ENCODE measurements at regions not wholly inside any gene's neighbourhood (a gene's known extent, or its start where the extent isn't known, plus 50 kb on each side); places are given as distances from the start of the nearest gene placed in this dataset.
"Not testable (repeated sequence)": the region's sequence is repeated elsewhere in the genome, so short reads cannot be mapped to it uniquely, and the experiment has no call there.

- TF ChIP-seq CTCF (IDR thresholded peaks at IDR 0.05; ENCODE audit: insufficient read depth, low read length), result no peak
- no peak overlapping the region for H3K4me3 ChIP-seq (ENCODE audit: low read depth, low read length)
- DNase-seq (ENCODE audit: low read depth), result no peak
These were observed 305.0 kb downstream of the PTH2R start for GRCh38 chr2:208711598-208711997.

- H3K4me3 ChIP-seq (ENCODE audit: low read depth, low read length), result no peak overlapping the region
- no peak for DNase-seq (ENCODE audit: low read depth)
- no peak for TF ChIP-seq CTCF (IDR thresholded peaks at IDR 0.05; ENCODE audit: insufficient read depth, low read length)
These were observed 306.6 kb downstream of the PTH2R start for GRCh38 chr2:208713066-208713745.

- TF ChIP-seq CTCF (IDR thresholded peaks at IDR 0.05; ENCODE audit: insufficient read depth, low read length), result no peak
- H3K4me3 ChIP-seq (ENCODE audit: low read depth, low read length), result no peak overlapping the region
- DNase-seq (ENCODE audit: low read depth), result no peak
These were observed 312.2 kb downstream of the PTH2R start for GRCh38 chr2:208718828-208719227.

GRCh38 chr2:208722731-208723130 is 316.1 kb downstream of the PTH2R start:
- H3K4me3 ChIP-seq (ENCODE audit: low read depth, low read length), result no peak overlapping the region
- TF ChIP-seq CTCF (IDR thresholded peaks at IDR 0.05; ENCODE audit: insufficient read depth, low read length), result no peak
- DNase-seq (ENCODE audit: low read depth), result no peak

- TF ChIP-seq CTCF (IDR thresholded peaks at IDR 0.05; ENCODE audit: insufficient read depth, low read length), result no peak
- DNase-seq (ENCODE audit: low read depth), result no peak
- no peak overlapping the region for H3K4me3 ChIP-seq (ENCODE audit: low read depth, low read length)
These were observed 318.7 kb downstream of the PTH2R start for GRCh38 chr2:208725280-208725679.

GRCh38 chr2:208726242-208726641 is 319.6 kb downstream of the PTH2R start:
- no peak for DNase-seq (ENCODE audit: low read depth)
- TF ChIP-seq CTCF (IDR thresholded peaks at IDR 0.05; ENCODE audit: insufficient read depth, low read length), result no peak
- no peak overlapping the region for H3K4me3 ChIP-seq (ENCODE audit: low read depth, low read length)

GRCh38 chr2:208751663-208752415 is 345.2 kb downstream of the PTH2R start:
- not testable (repeated sequence) for H3K4me3 ChIP-seq (ENCODE audit: low read depth, low read length); DNase-seq (ENCODE audit: low read depth)

Data from fibroblast of the aortic adventitia (primary cell).